HepG2 (cell line): ENCODE measurements at regions not wholly inside any gene's neighbourhood (a gene's known extent, or its start where the extent isn't known, plus 50 kb on each side); places are given as distances from the start of the nearest gene placed in this dataset.

Experiments
- ATAC-seq: fragments of 200-7000 bp; cut with Tn5 transposase; 3 replicates; pipeline ENCODE4 v1.9.1; 2020; ENCODE audit warnings: mild to moderate bottlenecking, moderate library complexity
- BruUV-seq: library from RNA; stranded (reverse); fragments of 400-500 nt; replicated peaks from 2 replicates; lab custom pipeline; 2021; lab: Mats Ljungman, UMichigan
- CTCF ChIA-PET: fragments of 300-600 bp; formaldehyde crosslinking; extraction: SDS; loops from one replicate; lab custom pipeline; 2021; ENCODE audit warnings: low total read pairs, inconsistent platforms, low intra/inter-chr PET ratio; lab: Yijun Ruan, JAX
- POLR2A ChIA-PET: fragments of 350-600 bp; sonication (Branson Sonifier 250); formaldehyde crosslinking; loops from one replicate; lab custom pipeline; 2020; ENCODE audit warnings: antibody characterized with exemption, inconsistent platforms; lab: Yijun Ruan, JAX
- DNase-seq: peaks from one replicate; pipeline ENCODE4 v3.0.0-alpha.2; 2015; ENCODE audit warnings: low spot score
- FAIRE-seq: peaks from 3 replicates; lab custom pipeline; 2011; peaks lifted over from hg19 to GRCh38; lab: Jason Lieb, UNC
- H2AFZ ChIP-seq: one replicate; pipeline ENCODE4 v1.6.1; 2011; ENCODE audit warnings: low read length, inconsistent platforms
- H3K27ac ChIP-seq: fragments of 300-600 bp; 3 replicates; pipeline ENCODE4 v1.8.0; 2011; ENCODE audit warnings: mixed run types, mild to moderate bottlenecking, mixed read lengths, low read length, inconsistent platforms; ENCODE audit not compliant: insufficient read depth; ENCODE audit errors: extremely low read length
- H3K27me3 ChIP-seq, 2 experiments: fragments of 200-600 bp in 1 of 2; 2 replicates in 1 of 2; 3 replicates in 1 of 2; pipeline versions ENCODE4 v1.6.0 to v1.8.0; 2011; ENCODE audit warnings: low read length in 2 of 2, mild to moderate bottlenecking in 2 of 2, moderate library complexity in 2 of 2, inconsistent platforms in 1 of 2; ENCODE audit not compliant: insufficient read depth in 2 of 2, control insufficient read depth in 1 of 2
- H3K36me3 ChIP-seq, 2 experiments: fragments of 200-600 bp in 1 of 2; replicated peaks in 1 of 2; 2 replicates in 1 of 2; 3 replicates in 1 of 2; pipeline versions ENCODE4 v1.5.1 to v1.8.0; 2011; ENCODE audit warnings: low read length in 2 of 2, inconsistent platforms in 1 of 2; ENCODE audit not compliant: insufficient read depth in 2 of 2, control insufficient read depth in 1 of 2
- H3K4me1 ChIP-seq: 2 replicates; pipeline ENCODE4 v1.5.1; 2012; ENCODE audit warnings: low read length, inconsistent platforms; ENCODE audit not compliant: insufficient read depth
- H3K4me2 ChIP-seq: 2 replicates; pipeline ENCODE4 v1.6.0; 2011; ENCODE audit warnings: low read depth, low read length, inconsistent platforms
- H3K4me3 ChIP-seq, 3 experiments: fragments of 200-600 bp in 1 of 3; sonication (generic), shearing (Covaris generic) in 1 of 3; replicated peaks in 1 of 3; 2 replicates each; pipeline ENCODE4 v1.5.1; 2011 to 2016; ENCODE audit warnings: low read length in 3 of 3, inconsistent platforms in 2 of 3, low read depth in 2 of 3, mild to moderate bottlenecking in 2 of 3, control low read depth in 1 of 3, mixed read lengths in 1 of 3; ENCODE audit not compliant: insufficient read depth in 1 of 3
- H3K79me2 ChIP-seq: one replicate; pipeline ENCODE4 v1.6.1; 2011; ENCODE audit warnings: low read length, inconsistent platforms; ENCODE audit not compliant: insufficient read depth
- H3K9ac ChIP-seq: 2 replicates; pipeline ENCODE4 v1.6.0; 2011; ENCODE audit warnings: mild to moderate bottlenecking, low read depth, low read length, inconsistent platforms; ENCODE audit not compliant: insufficient read depth
- H3K9me3 ChIP-seq: 2 replicates; pipeline ENCODE4 v1.5.1; 2012; ENCODE audit warnings: mild to moderate bottlenecking, low read length
- H4K20me1 ChIP-seq: 2 replicates; pipeline ENCODE4 v1.6.0; 2011; ENCODE audit warnings: inconsistent platforms, mild to moderate bottlenecking, low read length, moderate library complexity; ENCODE audit not compliant: insufficient read depth
- BCL6 ChIP-seq: IDR thresholded peaks from 2 replicates; pipeline ENCODE4 v1.6.1; 2016; ENCODE audit warnings: missing genetic modification reagents, missing compliant biosample characterization
- HMGXB4 ChIP-seq, 2 experiments: sonication (generic) in 1 of 2; formaldehyde crosslinking in 1 of 2; IDR thresholded peaks; 2 replicates each; pipeline versions ENCODE4 v1.4.0 to v1.6.1; 2018 to 2020; ENCODE audit warnings: missing genetic modification reagents in 2 of 2, borderline replicate concordance in 1 of 2, low read depth in 1 of 2, mild to moderate bottlenecking in 1 of 2, missing biosample characterization in 1 of 2
- ZNF709 ChIP-seq: sonication (generic); formaldehyde crosslinking; IDR thresholded peaks from 2 replicates; pipeline ENCODE4 v1.5.0; 2020; ENCODE audit warnings: mild to moderate bottlenecking, missing genetic modification reagents
- WGBS: methylation state at CpG from one replicate; pipeline ENCODE4 v1.1.6; 2017; ENCODE audit warnings: low lambda C conversion rate; 5-methylcytosine and 5-hydroxymethylcytosine counted together
- in situ Hi-C: cut with HindIII; loops from 2 replicates; pipeline ENCODE4 v1.10.0; 2017; ENCODE audit warnings: low pct_unique_long_range_greater_than_20kb; ENCODE audit not compliant: extremely low pct_ligation_motif_present
- intact Hi-C: fragments of 100-400 bp; cut with micrococcal nuclease; formaldehyde crosslinking; loops from one replicate; pipeline ENCODE4 v1.10.0; 2022; ENCODE audit not compliant: unreplicated experiment
- TF ChIP-seq, protein P1 (sequence below): sonication (generic); formaldehyde crosslinking; IDR thresholded peaks from 2 replicates; pipeline ENCODE4 v1.4.0; 2020; ENCODE audit warnings: mild to moderate bottlenecking, missing genetic modification reagents, borderline replicate concordance

- TF ChIP-seq HMGXB4 (CRISPR knock-in tag; IDR thresholded peaks at IDR 0.05; ENCODE audit: borderline replicate concordance in 1 of 2, low read depth in 1 of 2): no peak
Observed at GRCh38 chr14:31986405-31986804, 90.7 kb upstream of the ARHGAP5 start (continued).

DNA sequence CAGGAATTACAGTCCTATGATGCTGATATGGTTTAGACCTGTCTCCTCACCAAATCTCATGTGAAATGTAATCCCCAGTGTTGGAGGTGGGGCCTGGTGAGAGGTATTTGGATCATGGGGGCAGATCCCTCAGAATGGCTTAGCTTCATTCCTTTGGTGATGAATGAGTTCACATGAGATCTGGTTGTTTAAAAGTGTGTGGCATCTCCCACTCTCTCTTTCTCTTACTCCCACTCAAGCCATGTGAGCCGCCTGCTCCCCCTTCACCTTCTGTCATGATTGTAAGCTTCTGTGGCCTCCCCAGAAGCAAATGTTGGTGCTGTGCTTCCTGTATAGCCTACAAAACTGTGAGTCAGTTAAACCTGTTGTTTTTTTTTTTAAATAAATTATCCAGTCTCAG lies 89.4 kb upstream of the ARHGAP5 start:
- no peak for FAIRE-seq
- H3K36me3 ChIP-seq: no peaks in the 10 kb centered on the region
- WGBS: 43% methylated on average over 1 of the region's 1 CpG

More for the DNA sequence above, 89.4 kb upstream of the ARHGAP5 start:
- TF ChIP-seq BCL6 (CRISPR knock-in tag) (no peak), ZNF709 (CRISPR knock-in tag) (no peak)
- TF ChIP-seq, protein P1, sequence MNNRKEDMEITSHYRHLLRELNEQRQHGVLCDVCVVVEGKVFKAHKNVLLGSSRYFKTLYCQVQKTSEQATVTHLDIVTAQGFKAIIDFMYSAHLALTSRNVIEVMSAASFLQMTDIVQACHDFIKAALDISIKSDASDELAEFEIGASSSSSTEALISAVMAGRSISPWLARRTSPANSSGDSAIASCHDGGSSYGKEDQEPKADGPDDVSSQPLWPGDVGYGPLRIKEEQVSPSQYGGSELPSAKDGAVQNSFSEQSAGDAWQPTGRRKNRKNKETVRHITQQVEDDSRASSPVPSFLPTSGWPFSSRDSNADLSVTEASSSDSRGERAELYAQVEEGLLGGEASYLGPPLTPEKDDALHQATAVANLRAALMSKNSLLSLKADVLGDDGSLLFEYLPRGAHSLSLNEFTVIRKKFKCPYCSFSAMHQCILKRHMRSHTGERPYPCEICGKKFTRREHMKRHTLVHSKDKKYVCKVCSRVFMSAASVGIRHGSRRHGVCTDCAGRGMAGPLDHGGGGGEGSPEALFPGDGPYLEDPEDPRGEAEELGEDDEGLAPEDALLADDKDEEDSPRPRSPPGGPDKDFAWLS: peak; percentile 19; the same call in 1 of the 2 replicates
- Histone ChIP-seq H3K27ac (no peak overlapping the region), H2AFZ (no peak overlapping the region), H3K9ac (no peak overlapping the region), H4K20me1 (no peaks in the 10 kb centered on the region), H3K9me3 (peaks cover 5% of the 10 kb centered on the region), H3K4me3 (no peak overlapping the region), H3K27me3 (peaks cover 0 to 8% of the 10 kb centered on the region in 2 experiments; a peak in 2 of 5 replicates), H3K4me1 (peaks cover 24% of the 10 kb centered on the region), H3K79me2 (no peaks in the 10 kb centered on the region), H3K4me2 (no peak overlapping the region)
- no peak for ATAC-seq
- in situ Hi-C loops: no loop called here
- intact Hi-C loops: loop anchor here (5.0 kb wide), 1 partner anchor 740 kb away; no protein-coding TSS in a partner anchor
- POLR2A ChIA-PET: no interaction called here
- CTCF ChIA-PET: no interaction called here
- no peak for DNase-seq
- BruUV-seq: no TSS peak
